Activated gamma-delta T cell treated with anti-CD3 and anti-CD28 coated beads, Interleukin-2, amount 50 U/mL, for 16 hours (primary cell): ENCODE measurements at regions not wholly inside any gene's neighbourhood (a gene's known extent, or its start where the extent isn't known, plus 50 kb on each side); places are given as distances from the start of the nearest gene placed in this dataset.

Experiments
- DNase-seq: peaks from one replicate; pipeline ENCODE4 v3.0.0-alpha.2; 2020; ENCODE audit warnings: low read depth

DNA sequence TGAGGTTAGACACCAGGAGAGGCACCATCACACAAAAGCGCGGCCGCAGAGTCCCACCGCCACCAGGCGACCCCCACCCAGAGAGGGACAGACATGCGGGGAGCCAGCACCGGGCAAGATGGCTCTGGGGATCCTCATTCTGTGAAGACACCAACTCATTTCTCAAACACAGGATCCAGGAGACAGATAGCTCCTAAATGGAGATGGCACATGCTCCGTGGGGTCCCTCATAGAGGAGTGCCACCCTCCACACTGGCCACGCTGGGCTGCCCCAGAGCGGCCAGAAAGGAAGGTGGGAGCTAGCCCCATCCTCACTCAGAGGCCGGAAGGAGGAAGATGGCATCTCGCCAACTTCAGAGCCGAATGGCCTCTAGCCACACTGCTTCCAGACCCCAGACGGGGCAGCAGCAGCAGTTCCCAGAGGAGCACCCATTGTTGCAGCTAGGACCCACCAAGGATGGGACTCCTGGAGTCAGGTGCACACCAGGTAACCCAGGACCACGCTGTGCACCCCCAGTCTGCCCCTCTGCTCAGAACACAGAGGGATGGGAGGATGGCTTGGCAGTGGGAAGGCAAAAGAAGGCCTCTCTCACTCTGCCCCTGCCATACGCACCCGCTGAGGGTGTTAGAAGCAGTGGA lies 78.6 kb downstream of the ZIC5 start:
- no peak for DNase-seq

DNA sequence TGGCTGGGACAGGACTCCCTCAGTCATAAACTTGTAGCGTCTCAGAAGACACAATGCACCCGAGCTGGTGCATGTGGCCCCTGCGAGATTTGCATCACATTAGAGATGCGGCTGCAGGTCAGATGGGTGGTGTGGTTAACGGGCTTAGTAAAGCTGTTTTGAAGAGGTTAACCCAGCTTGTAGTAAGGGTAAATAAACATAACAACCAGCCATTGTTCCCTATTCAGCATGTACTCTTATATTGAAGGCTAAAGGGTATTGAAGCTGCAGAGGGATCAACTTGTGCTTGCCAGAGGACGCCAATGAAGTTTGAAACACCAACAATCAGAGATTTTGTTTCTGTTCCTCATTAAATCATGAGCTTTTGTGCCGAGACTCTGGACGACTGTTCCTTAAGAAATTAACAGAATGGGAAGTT lies 79.4 kb downstream of the ZIC5 start:
- DNase-seq = no peak

DNA sequence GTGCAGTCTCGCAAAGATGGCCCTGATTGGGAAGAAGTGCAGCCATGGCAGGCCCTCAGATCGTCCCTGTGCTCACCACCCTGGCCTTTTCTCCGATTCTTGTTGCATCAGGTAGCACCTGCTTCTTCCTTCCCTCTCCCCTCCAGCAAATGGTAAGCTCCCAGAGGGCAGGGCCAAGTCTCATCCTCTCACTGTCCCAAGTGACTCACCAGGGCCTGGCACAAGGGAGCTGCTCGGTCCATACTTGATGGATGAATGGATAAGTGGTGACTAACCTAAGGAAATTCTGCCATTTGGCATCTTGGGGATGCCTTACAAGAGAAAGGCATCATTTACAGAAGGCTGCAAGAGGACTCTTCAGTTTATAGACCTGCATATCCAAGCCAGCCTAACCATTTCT lies 84.9 kb downstream of the ZIC5 start:
- DNase-seq = no peak

DNA sequence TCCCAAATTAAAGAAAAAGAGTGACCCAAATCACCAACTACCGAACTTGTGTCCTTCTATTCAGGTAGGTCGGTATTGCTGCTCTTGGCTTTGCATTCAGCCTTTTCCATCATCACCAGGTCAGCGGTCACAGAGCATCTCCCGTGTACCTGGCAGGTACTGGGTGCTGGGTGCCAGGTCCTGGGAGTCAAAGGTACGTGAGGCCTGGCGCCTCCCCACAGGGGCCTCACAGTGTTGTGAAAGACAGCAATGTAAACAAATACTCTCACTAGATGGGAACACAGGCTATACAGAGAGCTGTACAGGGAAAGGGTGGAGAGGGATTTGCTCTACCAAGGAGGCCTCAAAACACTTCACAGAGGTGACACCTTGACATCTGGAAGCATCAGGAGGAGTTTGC lies 86.7 kb downstream of the ZIC5 start:
- DNase-seq = no peak

DNA sequence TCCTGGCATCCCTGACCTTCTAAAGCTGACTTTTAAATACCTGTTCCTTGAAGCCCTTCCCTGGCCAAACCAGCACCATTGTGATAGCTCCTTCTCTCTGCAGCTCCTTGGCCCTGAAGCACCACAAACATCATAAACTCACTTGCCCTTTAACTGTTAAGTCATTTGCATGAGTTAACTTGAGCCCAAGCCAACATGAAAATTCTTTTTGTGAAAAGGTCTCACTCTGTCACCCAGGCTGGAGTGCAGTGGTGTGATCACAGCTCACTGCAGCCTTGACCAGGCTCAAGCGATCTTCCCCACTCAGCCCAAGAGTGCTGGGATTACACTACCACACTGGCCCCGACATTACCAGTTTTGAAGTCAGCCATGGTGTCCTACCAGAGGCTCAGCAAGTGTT lies 87.8 kb downstream of the ZIC5 start:
- DNase-seq = no peak

DNA sequence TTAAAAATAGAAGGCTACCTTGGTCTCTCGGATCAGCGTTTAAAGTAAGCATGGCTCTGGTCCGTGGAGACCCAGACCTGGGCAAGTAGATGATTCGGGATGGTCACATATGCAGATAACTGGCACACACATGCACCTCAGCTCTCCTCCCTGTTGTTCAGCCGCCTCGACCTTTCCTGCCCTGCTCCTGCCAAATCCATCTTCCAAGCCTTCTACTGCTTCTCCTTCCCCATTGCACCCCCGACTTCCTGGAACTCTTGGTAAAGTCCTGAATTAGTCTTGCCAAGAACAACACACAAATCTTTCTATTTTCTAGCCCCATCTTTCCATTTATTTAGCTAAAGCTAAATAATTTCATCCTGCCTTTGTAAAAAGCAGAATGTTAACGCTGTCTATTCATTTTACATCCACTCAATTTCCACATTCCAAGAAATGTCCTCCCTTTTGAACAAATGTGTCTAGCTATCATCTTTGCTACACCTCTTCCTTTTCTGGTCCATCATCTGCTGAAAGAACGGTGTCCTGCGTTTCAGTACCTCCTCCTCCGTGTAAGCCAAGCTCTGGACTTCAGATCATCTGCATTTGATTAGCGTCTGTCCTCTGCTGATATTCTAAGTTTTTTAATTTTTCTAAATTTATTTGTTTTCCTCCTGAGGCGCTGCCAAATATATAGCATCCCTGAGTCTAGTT lies 92.5 kb downstream of the ZIC5 start:
- no peak for DNase-seq

DNA sequence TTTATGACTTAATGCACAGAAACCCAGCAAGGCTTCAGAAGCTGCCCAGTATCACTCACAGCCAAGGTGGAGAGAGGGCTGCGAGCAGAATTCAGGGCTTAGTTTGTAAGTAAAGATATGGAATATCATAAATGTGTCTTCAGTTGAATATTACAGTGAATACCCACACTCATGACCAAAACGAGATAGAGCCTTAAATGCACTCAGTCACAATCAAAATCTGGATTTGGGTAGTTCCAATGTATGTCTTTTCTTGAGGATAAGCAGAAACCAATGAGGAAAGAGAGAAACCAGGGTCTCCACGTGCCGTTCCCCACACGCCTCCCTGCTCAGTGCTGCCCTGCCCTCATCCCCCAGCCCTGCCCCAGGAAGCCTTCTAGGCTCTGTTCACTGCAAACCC lies 94.9 kb downstream of the ZIC5 start:
- no peak for DNase-seq

DNA sequence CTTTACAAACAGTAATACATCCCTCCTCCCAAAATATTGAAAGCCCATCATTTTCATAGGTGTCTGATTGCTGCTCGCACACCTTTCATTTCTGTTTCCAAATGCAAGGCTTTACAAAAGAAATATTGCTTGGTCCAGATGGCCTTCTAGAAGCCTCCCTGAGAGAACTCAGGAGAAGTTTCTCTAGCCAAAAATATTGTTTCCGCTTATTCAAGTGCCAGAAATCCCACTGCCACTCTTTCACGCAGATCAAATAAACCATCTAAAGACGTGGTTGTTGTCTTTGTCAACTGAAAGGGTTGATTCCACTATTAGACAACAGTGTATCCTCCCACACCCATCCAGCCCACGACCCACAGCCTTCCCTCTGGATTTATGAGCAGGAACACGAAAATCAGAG lies 96.2 kb downstream of the ZIC5 start:
- no peak for DNase-seq

DNA sequence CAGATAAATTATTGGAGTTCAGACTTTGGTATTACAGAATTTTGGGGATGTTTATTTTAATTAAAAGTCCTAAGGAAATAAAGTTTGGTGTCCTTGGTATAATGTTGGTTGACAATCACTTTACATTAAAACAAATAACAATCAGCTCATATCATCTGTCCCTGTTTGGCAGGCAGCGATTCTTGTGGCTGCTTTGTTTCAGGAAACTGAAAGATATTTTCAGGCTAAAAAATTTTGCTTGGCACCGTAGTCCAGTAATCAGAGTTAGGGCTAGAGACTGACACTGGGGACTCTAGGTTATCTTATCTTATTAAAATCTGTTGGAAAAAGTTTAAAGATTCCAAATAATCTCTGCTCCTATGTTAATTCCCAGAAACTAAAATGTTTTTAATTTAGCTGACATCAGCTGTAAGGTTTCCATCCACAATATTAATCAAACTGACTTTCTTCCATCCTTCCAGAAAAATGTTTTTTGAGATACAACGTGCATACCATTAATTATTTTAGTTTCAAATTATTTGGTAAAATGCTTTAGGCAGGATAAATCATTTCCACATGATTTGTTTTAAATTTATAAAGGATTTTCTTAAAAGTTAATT lies 97.6 kb downstream of the ZIC5 start:
- no peak for DNase-seq

DNA sequence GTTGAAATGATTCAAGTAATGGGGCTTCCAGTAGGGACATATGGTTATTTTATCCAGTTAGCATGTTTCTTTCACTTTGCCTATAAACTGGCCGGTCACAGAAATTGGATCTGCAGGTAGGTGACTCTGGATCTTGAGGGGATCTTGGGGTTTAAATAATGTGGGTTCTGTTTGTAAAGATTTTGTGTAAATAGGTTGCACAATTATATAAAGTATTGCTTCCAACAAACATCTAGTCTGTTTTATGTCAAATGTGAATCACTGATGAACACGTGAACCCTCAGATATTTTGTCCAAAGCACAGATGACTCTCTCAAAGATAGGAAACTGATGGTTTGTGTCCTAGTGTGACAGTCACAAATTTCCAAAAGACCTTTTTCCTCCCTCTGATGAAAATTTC lies 98.4 kb downstream of the ZIC5 start:
- no peak for DNase-seq

DNA sequence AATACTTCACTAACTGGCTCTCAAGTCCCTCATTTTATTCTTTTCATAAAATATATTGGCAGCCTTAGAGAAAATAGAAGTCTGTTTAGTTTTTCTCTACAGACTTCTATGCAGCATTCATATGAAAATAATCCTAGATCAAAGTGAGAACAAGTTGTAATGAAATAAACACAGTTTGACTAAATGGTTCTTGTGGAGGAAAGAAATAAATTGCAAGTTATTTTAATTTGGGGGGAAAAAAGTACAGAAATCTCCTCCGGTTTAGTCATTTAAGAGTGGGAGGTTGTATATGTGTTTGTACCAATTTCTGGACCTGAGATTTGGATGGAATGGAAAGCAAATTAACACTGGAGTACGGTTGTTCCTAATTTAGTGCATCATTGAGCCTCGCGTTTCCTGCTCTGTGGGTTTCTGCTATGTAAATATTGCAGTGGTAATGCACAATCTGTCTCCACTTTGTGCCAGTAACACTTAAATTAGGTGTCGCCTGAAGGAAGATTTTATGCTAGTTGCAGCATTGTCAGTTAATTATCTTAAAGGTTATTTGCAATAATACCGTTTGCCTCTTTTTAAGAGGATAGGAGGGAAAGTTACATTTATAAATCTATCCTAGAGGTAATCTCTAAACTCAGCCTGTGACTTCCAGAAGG lies 100.2 kb downstream of the ZIC5 start:
- DNase-seq = no peak

DNA sequence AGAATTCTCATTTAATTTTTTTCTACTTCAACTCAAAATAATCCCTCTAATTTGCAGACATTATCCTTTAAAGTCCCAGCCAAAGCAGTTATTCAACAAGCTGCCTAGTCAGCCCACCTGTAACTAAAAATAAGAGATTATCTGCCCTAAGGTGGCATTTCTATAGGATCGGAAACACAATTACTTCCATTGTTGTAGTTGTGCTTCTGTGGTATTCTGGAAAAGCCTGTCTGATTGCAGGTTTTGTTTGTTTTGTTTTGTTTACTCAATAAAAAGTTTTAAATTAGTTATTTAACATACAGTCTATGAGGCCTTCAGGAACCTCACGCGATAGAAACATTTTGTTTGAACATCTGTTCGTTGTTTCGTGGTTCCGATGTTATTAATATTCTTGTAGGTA lies 101.0 kb downstream of the ZIC5 start:
- no peak for DNase-seq

DNA sequence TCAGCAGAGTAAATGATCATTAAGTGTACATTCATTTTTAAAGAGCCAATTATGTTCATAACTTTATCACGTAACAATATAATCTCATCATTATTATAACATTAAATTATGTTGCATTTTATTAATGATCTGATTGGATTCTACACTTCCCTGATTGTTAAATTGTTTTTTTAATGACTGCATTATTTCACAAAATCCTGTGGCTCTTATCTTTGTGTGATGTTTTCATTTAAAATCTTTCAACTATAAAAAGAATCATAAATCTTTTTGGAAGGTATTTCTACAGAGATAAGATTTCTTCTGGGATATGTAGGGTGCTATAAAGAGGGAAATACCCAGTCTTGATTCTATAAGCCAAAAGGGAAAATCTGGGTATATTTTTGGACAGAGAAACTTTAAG lies 101.7 kb downstream of the ZIC5 start:
- DNase-seq = no peak

DNA sequence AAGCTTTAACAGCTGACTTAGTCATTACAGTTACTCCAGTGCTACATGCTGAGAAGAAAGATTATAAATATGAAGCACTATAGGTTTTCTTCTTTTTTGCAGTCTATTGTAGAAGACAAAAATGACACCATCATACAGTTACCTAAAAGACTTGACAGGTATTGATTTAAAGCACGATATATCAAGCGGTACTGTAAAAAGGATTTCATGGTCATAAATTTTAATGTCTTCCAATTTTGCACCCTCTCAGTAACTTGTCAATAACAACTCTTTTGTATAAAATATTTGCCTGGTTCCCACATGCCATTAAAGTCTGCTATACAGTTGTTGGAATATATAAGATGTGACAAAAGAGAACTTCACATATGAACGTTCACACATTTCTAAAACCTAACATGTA lies 102.8 kb downstream of the ZIC5 start:
- no peak for DNase-seq

DNA sequence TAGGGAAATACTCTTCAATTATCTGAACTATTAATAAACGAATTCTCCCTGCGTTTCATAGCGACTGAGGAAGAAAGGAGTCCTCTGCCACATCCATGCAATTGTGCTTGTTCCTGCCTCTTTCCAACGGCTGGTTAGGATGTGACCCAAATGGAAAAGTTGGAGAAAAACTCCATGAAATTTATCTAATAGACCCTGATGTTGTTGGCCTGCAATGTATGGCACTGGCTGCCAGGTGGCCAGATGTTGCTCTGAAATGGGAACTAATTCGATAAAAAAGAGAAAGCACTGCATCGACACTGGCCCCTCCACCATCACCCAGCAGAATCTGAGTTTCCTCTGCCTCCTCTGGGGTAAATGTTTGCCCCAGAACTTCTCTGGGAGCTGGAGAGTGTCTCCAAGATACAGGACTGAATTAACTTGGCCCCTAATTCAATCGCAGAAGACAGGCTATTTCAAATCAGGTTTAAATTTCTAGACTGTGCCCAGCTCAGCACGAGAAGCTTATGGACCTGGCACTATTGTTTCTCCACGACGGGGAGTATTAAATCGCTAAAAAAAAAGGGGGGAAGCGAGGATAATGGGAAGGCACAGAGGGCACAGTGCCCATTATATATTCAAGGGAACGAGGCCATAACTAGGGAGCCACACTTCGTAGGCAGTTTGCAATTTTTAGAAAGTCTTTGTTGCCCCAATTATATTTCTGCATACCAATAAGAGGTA lies 103.9 kb downstream of the ZIC5 start:
- no peak for DNase-seq

DNA sequence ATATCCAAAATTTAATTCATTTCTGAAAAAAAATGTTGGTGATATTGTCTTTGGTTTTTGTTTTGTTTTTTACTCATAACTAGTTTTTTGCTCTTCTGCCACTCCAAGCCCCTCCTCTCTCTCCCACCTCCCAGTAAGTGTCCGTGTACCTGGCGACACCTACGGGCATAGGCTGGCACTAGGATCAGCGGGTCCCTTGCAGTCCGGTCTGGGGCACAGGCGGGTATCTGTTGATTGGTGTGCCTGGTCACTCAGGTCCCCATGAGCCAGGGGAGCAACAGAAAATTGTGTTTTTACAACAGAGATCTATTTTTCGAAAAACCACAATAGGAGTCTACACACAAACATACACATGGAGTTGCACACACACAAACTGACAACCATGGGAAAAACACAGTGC lies 104.8 kb downstream of the ZIC5 start:
- no peak for DNase-seq

DNA sequence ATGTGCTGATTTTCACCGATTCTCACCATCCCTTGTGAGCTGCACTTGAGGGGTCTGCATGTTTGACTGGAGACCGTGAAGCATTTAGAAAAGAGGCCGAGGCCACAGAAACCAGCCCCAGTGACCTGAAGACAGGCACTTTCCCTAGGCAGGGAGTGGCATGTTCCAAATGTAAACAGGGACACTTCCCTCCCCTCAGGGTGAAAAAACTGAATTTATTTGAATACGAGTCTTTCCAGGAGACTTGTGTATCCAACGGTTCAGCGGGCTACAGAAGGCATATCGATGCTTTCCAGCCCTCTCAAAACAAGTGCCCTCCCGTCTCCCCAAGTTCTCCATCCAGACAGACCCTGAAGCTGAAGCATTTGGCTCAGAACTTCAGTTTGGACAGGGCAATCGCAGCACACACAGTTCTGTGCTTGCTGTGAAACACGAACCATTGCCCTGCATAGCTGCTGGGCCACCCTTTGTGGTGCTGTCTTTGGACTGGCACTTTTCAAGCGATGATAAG lies 106.1 kb downstream of the ZIC5 start:
- DNase-seq = no peak

DNA sequence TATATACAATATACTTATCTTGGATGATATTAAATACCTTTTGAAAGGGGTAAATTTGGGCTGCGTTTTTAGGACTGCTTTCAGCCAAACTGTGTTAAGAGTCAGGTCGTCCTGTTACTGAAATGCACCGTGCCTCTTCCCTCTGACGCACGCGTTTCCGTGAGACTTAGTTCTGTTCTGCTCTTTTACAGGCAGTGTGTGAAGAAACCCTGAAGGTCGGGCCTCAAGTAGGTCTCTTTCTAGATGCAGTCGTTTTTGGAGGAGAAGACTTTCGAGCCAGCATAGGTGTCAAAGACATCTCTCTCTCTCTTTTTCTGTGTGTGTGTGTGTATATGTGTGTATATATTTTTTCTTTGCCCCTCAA lies 107.0 kb downstream of the ZIC5 start:
- no peak for DNase-seq

DNA sequence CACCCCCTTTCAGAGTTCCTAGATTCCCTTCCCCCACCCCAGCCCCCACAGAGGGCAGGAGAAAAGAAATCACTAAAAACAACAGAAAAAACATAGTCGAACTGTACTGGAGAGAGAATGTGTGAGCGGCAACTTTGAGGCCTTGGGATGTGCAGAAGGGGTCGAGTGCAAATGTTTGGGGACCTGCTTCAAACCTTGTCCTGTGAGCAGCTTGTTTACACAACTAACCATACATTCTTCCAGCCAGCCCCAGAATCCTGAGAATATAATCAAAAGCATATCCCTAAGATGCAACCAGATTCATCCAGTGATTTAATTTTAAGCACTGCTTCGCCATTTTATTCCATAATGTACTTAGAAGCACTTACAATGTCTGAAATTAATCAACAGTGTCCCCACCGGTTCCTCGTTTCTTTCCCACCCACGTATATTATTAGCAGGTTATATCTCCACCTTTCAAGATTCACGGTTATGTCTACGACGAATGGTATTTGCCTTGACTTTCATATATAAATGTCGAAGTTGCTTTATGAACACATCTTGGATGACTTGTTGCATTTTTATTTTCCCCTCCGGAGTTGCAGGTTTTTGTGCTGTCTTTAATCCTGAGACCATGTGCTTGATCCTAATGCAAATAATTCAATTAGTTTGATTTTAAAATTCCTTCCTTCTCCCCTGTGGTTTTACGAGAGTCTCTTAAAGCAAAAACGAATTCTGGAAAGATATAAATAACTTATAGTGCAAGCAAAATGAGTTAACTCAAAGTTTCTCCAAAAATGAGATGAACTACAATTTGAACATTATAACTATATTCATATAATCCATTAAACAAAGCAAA lies 107.6 kb downstream of the ZIC5 start:
- DNase-seq = no peak

DNA sequence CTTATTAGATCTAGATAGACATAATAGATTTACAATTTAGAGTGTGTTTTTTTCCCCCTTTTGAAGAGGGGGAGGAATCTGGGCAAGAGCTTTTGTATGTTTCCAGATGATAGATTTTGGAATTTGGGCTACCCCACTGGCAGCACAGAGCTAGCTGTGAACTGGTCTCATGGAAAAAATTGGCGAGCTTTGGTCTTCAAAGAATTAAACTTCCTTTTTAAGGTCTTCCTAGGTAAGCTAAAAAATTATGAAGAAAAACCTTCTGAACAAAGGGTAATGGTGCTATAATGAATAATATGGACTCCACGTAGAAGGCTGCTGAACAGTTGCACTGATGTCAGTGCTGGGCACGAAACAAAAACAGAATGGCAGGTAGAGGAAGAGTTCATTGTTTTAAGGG lies 109.3 kb downstream of the ZIC5 start:
- no peak for DNase-seq

DNA sequence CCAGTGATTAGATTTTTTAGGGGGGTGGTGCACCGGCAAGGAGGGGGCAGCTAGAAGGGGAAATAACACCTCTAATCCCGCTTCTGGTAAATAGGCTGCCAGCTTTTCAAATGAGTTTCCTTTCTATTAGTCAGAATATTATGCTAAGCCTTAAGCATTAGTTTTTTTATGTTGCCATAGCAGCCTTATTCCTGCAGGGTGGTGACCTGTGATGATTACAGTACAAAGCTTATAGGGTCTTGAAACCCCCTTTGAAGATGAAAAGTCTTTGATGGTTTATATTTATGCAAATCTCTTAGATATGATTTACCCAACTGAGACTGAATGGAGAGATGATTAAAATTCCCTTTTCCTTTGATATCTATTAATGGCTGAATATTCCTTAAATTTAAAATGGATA lies 109.8 kb downstream of the ZIC5 start:
- no peak for DNase-seq

DNA sequence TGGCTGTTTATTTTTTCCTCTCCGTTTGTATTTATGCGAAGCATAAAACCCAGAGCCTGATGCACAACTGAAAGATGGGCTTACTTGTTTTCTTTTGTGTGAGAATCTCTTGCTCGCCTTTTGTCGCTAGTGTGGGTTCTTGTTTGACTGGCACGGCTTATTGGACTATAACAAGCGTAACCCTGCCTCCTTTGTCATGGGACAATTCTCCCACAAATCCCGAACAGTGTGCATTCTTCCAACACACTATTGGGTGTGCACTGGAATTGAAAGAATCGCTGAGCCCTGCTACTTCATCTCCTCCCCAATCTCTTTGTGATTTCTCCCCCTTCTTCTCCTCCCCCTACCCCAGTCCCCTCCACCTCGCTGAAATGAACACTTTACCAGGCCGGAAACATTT lies 110.8 kb downstream of the ZIC5 start:
- DNase-seq = no peak
